WTC11 (cell line): ENCODE measurements at regions not wholly inside any gene's neighbourhood (a gene's known extent, or its start where the extent isn't known, plus 50 kb on each side); places are given as distances from the start of the nearest gene placed in this dataset.

Experiments used
- CREB1 ChIP-seq: sonication (generic); formaldehyde crosslinking; IDR thresholded peaks from 2 replicates; pipeline ENCODE4 v1.8.0; 2023; ENCODE audit warnings: mild to moderate bottlenecking, missing genetic modification reagents
- FOXJ3 ChIP-seq: sonication (generic); formaldehyde crosslinking; IDR thresholded peaks from 2 replicates; pipeline ENCODE4 v1.9.0; 2021; ENCODE audit warnings: missing genetic modification reagents, mild to moderate bottlenecking, borderline replicate concordance
- IRF2 ChIP-seq: sonication (generic); formaldehyde crosslinking; IDR thresholded peaks from 2 replicates; pipeline ENCODE4 v1.8.0; 2022; ENCODE audit warnings: low read depth, missing genetic modification reagents, borderline replicate concordance
- JAZF1 ChIP-seq: fragments of 250-450 bp; sonication (Bioruptor Pico); IDR thresholded peaks from 2 replicates; pipeline ENCODE4 v1.9.0; 2021; ENCODE audit warnings: moderate library complexity, mild to moderate bottlenecking, inconsistent platforms
- SMAD3 ChIP-seq: sonication (generic); formaldehyde crosslinking; IDR thresholded peaks from 2 replicates; pipeline ENCODE4 v1.8.0; 2022; ENCODE audit warnings: missing genetic modification reagents, mild to moderate bottlenecking, borderline replicate concordance
- TEAD4 ChIP-seq: sonication (generic); formaldehyde crosslinking; IDR thresholded peaks from 2 replicates; pipeline ENCODE4 v1.8.0; 2022; ENCODE audit warnings: mild to moderate bottlenecking, missing genetic modification reagents
- ZNF423 ChIP-seq: fragments of 250-450 bp; sonication (Bioruptor Pico); IDR thresholded peaks from 2 replicates; pipeline ENCODE4 v2.1.2; 2022; ENCODE audit warnings: mild to moderate bottlenecking, moderate library complexity
- TF ChIP-seq, protein P1 (sequence below): fragments of 200-600 bp; IDR thresholded peaks from 2 replicates; pipeline ENCODE4 v1.8.0; 2022; ENCODE audit warnings: antibody characterized with exemption
- TF ChIP-seq, protein P2 (sequence below): sonication (generic); formaldehyde crosslinking; IDR thresholded peaks from 2 replicates; pipeline ENCODE4 v1.8.1; 2022; ENCODE audit warnings: low read depth, missing genetic modification reagents, borderline replicate concordance
- TF ChIP-seq, protein P3 (sequence below): sonication (generic); formaldehyde crosslinking; IDR thresholded peaks from 2 replicates; pipeline ENCODE4 v1.8.1; 2023; ENCODE audit warnings: mild to moderate bottlenecking, missing genetic modification reagents
- TF ChIP-seq, protein P4 (sequence below): fragments of 250-450 bp; sonication (Bioruptor Pico); IDR thresholded peaks from 2 replicates; pipeline ENCODE4 v2.1.2; 2022; ENCODE audit warnings: mild to moderate bottlenecking, moderate library complexity

DNA sequence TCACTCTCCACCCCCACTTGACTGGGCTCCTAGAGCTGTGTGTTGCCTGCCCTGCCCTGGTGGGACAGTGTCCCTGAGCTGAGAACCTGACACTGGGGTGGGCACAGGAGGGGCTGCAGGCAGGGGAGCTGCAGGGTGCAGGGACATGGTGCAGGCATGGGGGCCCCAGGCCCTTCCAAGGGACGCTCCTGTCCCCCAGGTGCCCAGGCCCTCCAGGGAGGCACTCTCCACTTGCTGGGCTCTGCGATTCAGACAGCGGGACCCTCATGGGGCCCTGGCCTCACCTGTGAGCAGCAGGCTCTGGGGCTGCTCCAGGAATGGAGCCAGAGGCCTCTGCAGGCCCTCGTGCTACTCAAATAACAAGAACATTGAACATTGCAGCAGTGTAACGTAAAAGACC, 89.4 kb downstream of the BARX1 start:
- TF ChIP-seq IRF2 (no peak), ZNF423 (CRISPR knock-in tag) (no peak), CREB1 (CRISPR knock-in tag) (no peak), SMAD3 (CRISPR knock-in tag) (no peak), JAZF1 (CRISPR knock-in tag) (no peak), TEAD4 (no peak), FOXJ3 (CRISPR knock-in tag) (no peak)
- TF ChIP-seq, protein P1, sequence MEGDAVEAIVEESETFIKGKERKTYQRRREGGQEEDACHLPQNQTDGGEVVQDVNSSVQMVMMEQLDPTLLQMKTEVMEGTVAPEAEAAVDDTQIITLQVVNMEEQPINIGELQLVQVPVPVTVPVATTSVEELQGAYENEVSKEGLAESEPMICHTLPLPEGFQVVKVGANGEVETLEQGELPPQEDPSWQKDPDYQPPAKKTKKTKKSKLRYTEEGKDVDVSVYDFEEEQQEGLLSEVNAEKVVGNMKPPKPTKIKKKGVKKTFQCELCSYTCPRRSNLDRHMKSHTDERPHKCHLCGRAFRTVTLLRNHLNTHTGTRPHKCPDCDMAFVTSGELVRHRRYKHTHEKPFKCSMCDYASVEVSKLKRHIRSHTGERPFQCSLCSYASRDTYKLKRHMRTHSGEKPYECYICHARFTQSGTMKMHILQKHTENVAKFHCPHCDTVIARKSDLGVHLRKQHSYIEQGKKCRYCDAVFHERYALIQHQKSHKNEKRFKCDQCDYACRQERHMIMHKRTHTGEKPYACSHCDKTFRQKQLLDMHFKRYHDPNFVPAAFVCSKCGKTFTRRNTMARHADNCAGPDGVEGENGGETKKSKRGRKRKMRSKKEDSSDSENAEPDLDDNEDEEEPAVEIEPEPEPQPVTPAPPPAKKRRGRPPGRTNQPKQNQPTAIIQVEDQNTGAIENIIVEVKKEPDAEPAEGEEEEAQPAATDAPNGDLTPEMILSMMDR = no peak
- TF ChIP-seq, protein P2, sequence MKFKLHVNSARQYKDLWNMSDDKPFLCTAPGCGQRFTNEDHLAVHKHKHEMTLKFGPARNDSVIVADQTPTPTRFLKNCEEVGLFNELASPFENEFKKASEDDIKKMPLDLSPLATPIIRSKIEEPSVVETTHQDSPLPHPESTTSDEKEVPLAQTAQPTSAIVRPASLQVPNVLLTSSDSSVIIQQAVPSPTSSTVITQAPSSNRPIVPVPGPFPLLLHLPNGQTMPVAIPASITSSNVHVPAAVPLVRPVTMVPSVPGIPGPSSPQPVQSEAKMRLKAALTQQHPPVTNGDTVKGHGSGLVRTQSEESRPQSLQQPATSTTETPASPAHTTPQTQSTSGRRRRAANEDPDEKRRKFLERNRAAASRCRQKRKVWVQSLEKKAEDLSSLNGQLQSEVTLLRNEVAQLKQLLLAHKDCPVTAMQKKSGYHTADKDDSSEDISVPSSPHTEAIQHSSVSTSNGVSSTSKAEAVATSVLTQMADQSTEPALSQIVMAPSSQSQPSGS (CRISPR knock-in tag) = no peak
- TF ChIP-seq, protein P3, sequence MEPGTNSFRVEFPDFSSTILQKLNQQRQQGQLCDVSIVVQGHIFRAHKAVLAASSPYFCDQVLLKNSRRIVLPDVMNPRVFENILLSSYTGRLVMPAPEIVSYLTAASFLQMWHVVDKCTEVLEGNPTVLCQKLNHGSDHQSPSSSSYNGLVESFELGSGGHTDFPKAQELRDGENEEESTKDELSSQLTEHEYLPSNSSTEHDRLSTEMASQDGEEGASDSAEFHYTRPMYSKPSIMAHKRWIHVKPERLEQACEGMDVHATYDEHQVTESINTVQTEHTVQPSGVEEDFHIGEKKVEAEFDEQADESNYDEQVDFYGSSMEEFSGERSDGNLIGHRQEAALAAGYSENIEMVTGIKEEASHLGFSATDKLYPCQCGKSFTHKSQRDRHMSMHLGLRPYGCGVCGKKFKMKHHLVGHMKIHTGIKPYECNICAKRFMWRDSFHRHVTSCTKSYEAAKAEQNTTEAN (CRISPR knock-in tag) = no peak
- TF ChIP-seq, protein P4, sequence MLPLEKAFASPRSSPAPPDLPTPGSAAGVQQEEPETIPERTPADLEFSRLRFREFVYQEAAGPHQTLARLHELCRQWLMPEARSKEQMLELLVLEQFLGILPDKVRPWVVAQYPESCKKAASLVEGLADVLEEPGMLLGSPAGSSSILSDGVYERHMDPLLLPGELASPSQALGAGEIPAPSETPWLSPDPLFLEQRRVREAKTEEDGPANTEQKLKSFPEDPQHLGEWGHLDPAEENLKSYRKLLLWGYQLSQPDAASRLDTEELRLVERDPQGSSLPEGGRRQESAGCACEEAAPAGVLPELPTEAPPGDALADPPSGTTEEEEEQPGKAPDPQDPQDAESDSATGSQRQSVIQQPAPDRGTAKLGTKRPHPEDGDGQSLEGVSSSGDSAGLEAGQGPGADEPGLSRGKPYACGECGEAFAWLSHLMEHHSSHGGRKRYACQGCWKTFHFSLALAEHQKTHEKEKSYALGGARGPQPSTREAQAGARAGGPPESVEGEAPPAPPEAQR (CRISPR knock-in tag) = no peak
